Uterus (tissue), 2 donors: ENCODE measurements at regions not wholly inside any gene's neighbourhood (a gene's known extent, or its start where the extent isn't known, plus 50 kb on each side); places are given as distances from the start of the nearest gene placed in this dataset.

Experiments
- CTCF ChIP-seq, 4 experiments: fragments of 200-600 bp in 2 of 4; fragments of 450-650 bp in 2 of 4; sonication (generic) in 2 of 4; IDR thresholded peaks; one replicate each; pipeline ENCODE4 v1.5.1; 2016 to 2019; ENCODE audit warnings: antibody characterized with exemption in 4 of 4, mild to moderate bottlenecking in 2 of 4, moderate library complexity in 1 of 4
- POLR2A ChIP-seq, 2 donors: fragments of 450-650 bp; IDR thresholded peaks; one replicate each; pipeline ENCODE4 v1.6.1; 2016; ENCODE audit warnings: antibody characterized with exemption in 2 of 2, mild to moderate bottlenecking in 1 of 2, moderate library complexity in 1 of 2

GRCh38 chr6:140909625-140910024 is 1223.1 kb upstream of the GJE1 start:
- TF ChIP-seq CTCF (IDR thresholded peaks at IDR 0.05): no peak
- no peak for TF ChIP-seq POLR2A (IDR thresholded peaks at IDR 0.05)
